GM10266 (cell line): ENCODE measurements at regions not wholly inside any gene's neighbourhood (a gene's known extent, or its start where the extent isn't known, plus 50 kb on each side); places are given as distances from the start of the nearest gene placed in this dataset.

ENCODE experiments used
- DNase-seq: peaks from one replicate; pipeline ENCODE4 v3.0.0; 2012; ENCODE audit errors: extremely low spot score
- CTCF ChIP-seq: IDR thresholded peaks from 2 replicates; pipeline ENCODE4 v1.5.1; 2012; ENCODE audit warnings: mild to moderate bottlenecking, low read depth; ENCODE audit not compliant: control insufficient read depth, insufficient read depth; ENCODE audit errors: missing control alignments

DNA sequence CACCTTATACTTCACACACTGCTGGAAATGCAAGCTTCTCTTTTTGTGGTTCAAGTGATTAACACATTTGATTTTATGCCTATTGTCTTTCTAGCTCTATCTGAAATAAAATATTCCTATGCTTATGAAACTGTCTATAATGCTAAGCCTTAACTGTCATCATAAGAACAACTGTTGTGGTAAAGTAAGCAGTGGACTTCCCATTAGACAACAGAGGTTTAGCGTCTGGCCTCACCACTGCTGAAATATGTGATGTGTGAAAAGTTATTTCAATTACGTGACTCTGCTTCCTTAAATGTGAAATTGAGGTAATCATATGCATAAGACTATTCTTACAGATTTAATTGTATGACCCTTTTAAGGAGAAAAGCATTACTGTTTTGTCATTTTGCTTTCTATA, 140.2 kb upstream of the LYSMD4 start:
- TF ChIP-seq CTCF, result no peak
- DNase-seq, result no peak

DNA sequence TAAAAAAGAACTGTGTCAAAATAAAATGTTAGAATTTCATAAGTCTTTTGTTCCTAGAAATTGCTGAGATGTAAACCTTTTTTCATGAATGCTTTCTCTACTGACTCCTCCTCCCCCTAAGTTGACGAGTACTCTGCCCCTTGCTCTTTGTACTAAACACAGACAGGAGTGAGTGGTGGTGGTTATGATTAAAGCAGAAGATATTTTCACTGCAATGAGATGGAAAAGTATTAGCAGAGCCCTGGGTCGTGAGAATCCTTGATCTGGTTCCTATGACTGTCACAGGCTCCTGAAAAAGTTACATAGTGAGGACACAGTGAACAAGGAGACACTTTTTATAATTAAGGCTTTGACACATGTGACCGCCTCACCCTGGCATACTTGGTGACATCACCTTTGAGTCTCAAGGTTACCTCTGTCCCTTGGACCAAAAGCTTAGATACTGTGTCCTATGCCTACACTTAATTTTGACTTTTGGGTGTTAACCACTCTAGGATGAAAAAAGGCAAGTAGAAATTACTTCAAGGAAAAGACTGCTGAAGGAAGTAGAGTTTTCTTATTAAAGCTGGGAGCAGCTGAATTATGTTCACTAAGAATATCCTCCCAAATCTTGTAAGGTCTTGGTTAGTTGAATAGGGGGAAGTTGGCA, 130.4 kb upstream of the LYSMD4 start:
- TF ChIP-seq CTCF, result no peak
- no peak for DNase-seq

DNA sequence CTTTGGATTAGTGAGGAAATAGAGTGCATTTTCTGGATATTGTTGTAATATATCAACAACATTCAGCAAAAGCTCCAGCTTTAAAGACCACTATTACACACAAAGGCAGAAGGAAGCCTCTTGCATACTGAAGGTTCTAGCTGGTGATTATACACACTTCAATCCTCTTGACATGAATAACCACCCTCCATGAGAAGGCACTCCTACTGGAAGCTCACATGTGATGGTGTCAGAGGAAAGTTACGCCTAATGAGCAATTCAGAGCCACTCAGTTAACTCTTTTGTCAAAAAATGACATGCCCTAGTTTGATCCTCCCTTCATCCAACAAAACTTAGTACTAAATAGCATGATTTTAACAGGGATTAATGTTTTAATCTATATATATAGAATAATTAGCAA, 124.6 kb upstream of the LYSMD4 start:
- DNase-seq, result no peak
- TF ChIP-seq CTCF, result no peak

- TF ChIP-seq CTCF, result no peak
- no peak for DNase-seq
Measured at GRCh38 chr15:99850517-99850916, 117.3 kb upstream of the LYSMD4 start.

DNA sequence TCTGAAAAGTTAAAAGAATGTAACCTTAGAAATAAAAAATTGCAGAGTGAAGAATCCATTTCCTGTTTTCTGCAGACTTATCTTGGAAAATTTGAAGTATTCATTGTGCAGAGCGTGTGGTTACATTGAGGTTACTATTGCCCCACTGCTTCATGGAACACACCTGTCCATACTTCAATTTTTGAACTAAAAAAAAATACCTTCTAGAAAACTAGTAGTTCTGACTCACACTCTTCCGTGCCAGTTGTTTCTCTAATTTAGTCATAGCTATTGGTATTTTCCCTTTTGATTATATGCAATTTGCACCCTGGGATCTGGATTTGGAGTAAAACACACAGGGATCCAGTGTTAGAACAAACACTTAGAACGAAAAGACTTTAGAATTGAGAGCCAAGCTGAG, 111.8 kb upstream of the LYSMD4 start:
- peak; percentile 3 for DNase-seq
- TF ChIP-seq CTCF, result no peak

GRCh38 chr15:99844150-99844549, 110.9 kb upstream of the LYSMD4 start:
- TF ChIP-seq CTCF, result no peak
- DNase-seq, result no peak

DNA sequence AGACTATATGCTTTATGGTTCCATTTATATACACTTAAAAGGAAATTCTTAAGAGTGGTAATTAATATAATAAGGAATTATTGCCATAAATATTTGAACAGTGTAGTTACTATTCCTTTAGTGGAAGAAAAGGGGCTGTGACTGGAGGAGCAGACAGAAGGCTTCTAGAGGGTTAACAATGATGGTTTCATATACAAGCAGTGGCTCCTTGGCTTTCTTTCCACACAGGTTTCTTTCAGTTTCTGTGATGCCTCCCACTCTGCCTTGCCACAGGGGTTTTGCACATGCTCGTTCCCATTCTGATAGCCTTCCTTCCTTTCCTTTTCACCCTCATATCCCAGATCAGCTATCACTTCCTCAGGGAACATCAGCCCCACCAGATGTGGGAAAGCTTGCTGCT, 108.8 kb upstream of the LYSMD4 start:
- TF ChIP-seq CTCF, result no peak

More for the DNA sequence above, 108.8 kb upstream of the LYSMD4 start:
- no peak for DNase-seq
